H1 (cell line): ENCODE measurements at regions not wholly inside any gene's neighbourhood (a gene's known extent, or its start where the extent isn't known, plus 50 kb on each side); places are given as distances from the start of the nearest gene placed in this dataset.

Experiments used
- BACH1 ChIP-seq: IDR thresholded peaks from 2 replicates; pipeline ENCODE4 v1.6.1; 2012; ENCODE audit warnings: low read length, improper control_type of control experiment
- KDM4A ChIP-seq: IDR thresholded peaks from one replicate; pipeline ENCODE4 v1.7.1; 2012; ENCODE audit warnings: low read depth, mild to moderate bottlenecking, moderate library complexity, low read length, inconsistent platforms; ENCODE audit not compliant: severe bottlenecking
- PHF8 ChIP-seq: fragments of 200-600 bp; sonication (generic); conservative IDR thresholded peaks from 2 replicates; pipeline ENCODE4 v1.7.1; 2012; ENCODE audit warnings: low read depth, mild to moderate bottlenecking, inconsistent platforms, low read length, moderate library complexity
- POLR2A ChIP-seq, 2 experiments: IDR thresholded peaks; 1 replicate in 1 of 2; 2 replicates in 1 of 2; pipeline ENCODE4 v1.6.1; 2011; ENCODE audit warnings: low read depth in 2 of 2, low read length in 2 of 2, mild to moderate bottlenecking in 2 of 2; ENCODE audit errors: control extremely low read depth in 1 of 2
- SP4 ChIP-seq: IDR thresholded peaks from 2 replicates; pipeline ENCODE4 v1.6.1; 2012; ENCODE audit warnings: low read length, inconsistent platforms
- SRF ChIP-seq: IDR thresholded peaks from 2 replicates; pipeline ENCODE4 v1.6.1; 2011; ENCODE audit warnings: mild to moderate bottlenecking, low read depth, low read length, moderate library complexity
- TBP ChIP-seq: IDR thresholded peaks from 2 replicates; pipeline ENCODE4 v1.6.1; 2011; ENCODE audit warnings: low read depth, low read length, improper control_type of control experiment
- TF ChIP-seq, protein P1 (sequence below): fragments of 300-600 bp; sonication (generic); IDR thresholded peaks from 2 replicates; pipeline ENCODE4 v1.7.1; 2012; ENCODE audit warnings: low read length, moderate library complexity, mild to moderate bottlenecking, inconsistent platforms; ENCODE audit not compliant: insufficient replicate concordance

DNA sequence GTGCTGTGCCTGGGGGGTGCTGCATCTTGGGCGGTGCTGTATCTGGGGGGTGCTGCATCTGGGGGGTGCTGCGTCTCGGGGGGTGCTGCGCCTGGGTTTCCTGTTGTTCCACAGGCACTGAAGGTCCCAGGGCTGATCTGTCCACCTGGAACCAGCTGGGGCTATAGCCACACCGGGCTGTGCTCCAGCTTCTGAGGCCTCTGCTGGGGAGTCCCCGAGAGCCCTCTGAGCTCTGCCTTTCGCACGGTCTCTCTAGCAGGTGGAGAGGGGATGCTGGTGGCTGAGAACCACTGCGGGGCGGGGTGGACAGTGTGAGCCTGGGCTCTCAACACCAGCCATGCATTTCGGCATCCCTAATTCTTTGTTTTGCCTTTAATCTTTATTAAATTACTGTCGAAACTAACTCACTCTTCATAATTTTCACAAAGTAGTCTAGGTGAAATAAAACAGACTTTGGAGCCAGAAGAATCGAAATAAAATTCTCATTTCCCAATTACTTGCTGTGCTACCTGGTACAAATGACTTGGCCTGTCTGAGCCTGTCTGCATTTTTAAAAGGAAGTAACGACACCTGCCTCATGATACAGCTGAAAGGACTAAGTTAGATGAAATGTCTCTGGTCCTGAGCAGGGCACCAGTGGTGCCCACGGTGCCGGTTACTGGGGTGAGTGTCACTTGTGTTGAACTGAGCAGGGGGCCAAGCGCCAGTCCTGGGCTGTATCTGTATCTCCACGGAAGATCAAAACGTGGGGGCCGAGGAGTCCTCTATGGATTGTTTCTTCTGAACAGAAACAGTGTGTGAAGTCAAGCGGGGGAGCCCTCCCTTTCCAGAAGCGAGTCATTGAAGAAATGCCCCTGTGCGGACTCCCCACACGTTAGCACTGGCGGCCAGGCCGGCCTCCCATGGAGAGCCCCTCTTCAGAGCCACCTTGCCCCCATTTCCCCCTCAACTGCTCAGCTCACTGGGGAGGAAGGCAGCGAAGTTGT, 142.0 kb downstream of the ASB1 start (continued):
- TF ChIP-seq, protein P1, sequence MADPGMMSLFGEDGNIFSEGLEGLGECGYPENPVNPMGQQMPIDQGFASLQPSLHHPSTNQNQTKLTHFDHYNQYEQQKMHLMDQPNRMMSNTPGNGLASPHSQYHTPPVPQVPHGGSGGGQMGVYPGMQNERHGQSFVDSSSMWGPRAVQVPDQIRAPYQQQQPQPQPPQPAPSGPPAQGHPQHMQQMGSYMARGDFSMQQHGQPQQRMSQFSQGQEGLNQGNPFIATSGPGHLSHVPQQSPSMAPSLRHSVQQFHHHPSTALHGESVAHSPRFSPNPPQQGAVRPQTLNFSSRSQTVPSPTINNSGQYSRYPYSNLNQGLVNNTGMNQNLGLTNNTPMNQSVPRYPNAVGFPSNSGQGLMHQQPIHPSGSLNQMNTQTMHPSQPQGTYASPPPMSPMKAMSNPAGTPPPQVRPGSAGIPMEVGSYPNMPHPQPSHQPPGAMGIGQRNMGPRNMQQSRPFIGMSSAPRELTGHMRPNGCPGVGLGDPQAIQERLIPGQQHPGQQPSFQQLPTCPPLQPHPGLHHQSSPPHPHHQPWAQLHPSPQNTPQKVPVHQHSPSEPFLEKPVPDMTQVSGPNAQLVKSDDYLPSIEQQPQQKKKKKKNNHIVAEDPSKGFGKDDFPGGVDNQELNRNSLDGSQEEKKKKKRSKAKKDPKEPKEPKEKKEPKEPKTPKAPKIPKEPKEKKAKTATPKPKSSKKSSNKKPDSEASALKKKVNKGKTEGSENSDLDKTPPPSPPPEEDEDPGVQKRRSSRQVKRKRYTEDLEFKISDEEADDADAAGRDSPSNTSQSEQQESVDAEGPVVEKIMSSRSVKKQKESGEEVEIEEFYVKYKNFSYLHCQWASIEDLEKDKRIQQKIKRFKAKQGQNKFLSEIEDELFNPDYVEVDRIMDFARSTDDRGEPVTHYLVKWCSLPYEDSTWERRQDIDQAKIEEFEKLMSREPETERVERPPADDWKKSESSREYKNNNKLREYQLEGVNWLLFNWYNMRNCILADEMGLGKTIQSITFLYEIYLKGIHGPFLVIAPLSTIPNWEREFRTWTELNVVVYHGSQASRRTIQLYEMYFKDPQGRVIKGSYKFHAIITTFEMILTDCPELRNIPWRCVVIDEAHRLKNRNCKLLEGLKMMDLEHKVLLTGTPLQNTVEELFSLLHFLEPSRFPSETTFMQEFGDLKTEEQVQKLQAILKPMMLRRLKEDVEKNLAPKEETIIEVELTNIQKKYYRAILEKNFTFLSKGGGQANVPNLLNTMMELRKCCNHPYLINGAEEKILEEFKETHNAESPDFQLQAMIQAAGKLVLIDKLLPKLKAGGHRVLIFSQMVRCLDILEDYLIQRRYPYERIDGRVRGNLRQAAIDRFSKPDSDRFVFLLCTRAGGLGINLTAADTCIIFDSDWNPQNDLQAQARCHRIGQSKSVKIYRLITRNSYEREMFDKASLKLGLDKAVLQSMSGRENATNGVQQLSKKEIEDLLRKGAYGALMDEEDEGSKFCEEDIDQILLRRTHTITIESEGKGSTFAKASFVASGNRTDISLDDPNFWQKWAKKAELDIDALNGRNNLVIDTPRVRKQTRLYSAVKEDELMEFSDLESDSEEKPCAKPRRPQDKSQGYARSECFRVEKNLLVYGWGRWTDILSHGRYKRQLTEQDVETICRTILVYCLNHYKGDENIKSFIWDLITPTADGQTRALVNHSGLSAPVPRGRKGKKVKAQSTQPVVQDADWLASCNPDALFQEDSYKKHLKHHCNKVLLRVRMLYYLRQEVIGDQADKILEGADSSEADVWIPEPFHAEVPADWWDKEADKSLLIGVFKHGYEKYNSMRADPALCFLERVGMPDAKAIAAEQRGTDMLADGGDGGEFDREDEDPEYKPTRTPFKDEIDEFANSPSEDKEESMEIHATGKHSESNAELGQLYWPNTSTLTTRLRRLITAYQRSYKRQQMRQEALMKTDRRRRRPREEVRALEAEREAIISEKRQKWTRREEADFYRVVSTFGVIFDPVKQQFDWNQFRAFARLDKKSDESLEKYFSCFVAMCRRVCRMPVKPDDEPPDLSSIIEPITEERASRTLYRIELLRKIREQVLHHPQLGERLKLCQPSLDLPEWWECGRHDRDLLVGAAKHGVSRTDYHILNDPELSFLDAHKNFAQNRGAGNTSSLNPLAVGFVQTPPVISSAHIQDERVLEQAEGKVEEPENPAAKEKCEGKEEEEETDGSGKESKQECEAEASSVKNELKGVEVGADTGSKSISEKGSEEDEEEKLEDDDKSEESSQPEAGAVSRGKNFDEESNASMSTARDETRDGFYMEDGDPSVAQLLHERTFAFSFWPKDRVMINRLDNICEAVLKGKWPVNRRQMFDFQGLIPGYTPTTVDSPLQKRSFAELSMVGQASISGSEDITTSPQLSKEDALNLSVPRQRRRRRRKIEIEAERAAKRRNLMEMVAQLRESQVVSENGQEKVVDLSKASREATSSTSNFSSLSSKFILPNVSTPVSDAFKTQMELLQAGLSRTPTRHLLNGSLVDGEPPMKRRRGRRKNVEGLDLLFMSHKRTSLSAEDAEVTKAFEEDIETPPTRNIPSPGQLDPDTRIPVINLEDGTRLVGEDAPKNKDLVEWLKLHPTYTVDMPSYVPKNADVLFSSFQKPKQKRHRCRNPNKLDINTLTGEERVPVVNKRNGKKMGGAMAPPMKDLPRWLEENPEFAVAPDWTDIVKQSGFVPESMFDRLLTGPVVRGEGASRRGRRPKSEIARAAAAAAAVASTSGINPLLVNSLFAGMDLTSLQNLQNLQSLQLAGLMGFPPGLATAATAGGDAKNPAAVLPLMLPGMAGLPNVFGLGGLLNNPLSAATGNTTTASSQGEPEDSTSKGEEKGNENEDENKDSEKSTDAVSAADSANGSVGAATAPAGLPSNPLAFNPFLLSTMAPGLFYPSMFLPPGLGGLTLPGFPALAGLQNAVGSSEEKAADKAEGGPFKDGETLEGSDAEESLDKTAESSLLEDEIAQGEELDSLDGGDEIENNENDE = no peak
- TF ChIP-seq PHF8 (no peak), SP4 (no peak), KDM4A (no peak), SRF (no peak), POLR2A (IDR thresholded peaks at IDR 0.05; ENCODE audit: control extremely low read depth in 1 of 2, low read depth in 2 of 2, low read length in 2 of 2) (no peak), BACH1 (no peak), TBP (no peak)
- TF ChIP-seq, all 59 proteins: peak for 0
